DMS114 treated with DMSO at 0.1 percent for 48 hours (cell line): ENCODE measurements at regions not wholly inside any gene's neighbourhood (a gene's known extent, or its start where the extent isn't known, plus 50 kb on each side); places are given as distances from the start of the nearest gene placed in this dataset.
"Not testable (repeated sequence)": the region's sequence is repeated elsewhere in the genome, so short reads cannot be mapped to it uniquely, and the experiment has no call there.

Experiments
- DNase-seq: peaks from one replicate; lab custom pipeline; 2025; ENCODE audit not compliant: unreplicated experiment; lab: John Stamatoyannopoulos, UW

DNA sequence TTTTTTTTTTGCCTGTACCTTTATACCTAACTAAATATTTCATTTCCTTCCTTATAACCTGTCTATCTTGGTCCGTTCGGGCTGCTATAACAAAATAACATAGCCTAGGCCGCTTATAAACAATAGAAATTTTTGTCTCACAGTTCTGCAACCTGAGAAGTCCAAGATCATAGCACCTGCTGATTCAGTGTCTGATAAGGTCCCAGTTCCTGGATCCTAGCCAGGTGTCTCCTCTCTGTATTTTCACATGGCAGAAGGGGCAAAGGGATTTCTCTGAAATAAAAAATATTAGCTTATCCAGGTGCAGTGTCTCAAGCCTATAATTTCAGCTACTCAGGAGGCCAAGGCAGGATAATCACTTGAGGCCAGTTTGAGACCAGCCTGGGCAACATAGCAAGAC lies 1046.6 kb upstream of the USP15 start:
- no peak for DNase-seq

DNA sequence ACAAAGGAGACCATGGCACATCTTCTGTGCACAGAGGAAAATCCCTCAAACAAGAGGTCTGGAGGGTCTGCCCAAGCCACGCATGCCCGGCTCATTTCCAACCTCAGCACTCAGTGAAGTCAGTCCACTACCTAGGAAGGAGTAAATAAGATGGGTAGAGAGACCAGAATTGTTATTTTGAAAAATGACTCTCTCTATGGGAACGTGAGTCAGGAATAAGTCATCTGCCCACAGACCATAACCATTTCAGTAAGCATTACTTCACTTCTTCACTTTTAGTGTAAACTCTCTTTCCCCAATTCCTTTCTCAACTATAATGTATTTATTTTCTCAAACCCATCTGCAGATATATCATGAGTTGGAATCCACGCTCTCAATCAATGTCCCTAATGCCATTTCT lies 1039.9 kb upstream of the USP15 start:
- DNase-seq: no peak

- DNase-seq: no peak
These were observed 1028.2 kb upstream of the USP15 start for GRCh38 chr12:61232040-61232439.

GRCh38 chr12:61250303-61250702 lies 1009.9 kb upstream of the USP15 start:
- DNase-seq: no peak

GRCh38 chr12:61251076-61251475 lies 1009.1 kb upstream of the USP15 start:
- no peak for DNase-seq

- DNase-seq: no peak
These were observed 1006.0 kb upstream of the USP15 start for GRCh38 chr12:61254225-61254624.

DNA sequence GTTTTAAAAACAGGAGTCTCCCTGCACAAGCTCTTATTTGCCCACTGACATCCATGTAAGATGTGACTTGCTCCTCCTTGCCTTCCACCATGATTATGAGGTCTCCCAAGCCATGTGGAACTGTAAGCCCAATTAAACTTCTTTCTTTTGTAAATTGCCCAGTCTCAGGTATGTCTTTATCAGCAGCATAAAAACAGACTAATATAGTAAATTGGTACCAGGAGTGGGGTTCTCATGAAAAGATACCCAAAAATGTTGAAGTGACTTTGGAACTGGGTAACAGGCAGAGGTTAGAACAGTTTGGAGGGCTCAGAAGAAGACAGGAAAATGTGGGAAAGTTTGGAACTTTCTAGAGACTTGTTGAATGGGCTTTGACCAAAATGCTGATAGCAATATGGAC lies 995.9 kb upstream of the USP15 start:
- not testable (repeated sequence) for DNase-seq

DNA sequence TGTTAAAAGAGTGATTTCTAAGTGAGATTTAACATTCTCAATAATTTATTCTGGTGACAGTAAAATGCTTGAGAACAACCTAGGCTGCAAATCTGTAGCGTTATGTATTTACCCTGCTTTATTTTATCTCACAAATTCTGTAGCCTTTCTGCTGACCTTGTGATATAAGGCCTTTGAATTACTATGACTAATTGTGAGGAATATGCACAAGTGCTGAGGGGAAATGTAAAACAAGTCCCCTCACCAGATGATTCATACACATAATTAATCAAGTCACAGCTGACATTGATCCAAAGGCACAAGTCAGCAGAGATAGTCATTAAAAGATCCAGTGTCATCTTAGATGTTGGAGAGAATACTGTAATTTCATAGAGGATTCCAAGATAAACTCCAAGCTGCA lies 992.7 kb upstream of the USP15 start:
- DNase-seq: no peak

- DNase-seq: no peak
These were observed 987.8 kb upstream of the USP15 start for GRCh38 chr12:61272441-61272840.

- DNase-seq: no peak
These were observed 977.2 kb upstream of the USP15 start for GRCh38 chr12:61282790-61283575.

DNA sequence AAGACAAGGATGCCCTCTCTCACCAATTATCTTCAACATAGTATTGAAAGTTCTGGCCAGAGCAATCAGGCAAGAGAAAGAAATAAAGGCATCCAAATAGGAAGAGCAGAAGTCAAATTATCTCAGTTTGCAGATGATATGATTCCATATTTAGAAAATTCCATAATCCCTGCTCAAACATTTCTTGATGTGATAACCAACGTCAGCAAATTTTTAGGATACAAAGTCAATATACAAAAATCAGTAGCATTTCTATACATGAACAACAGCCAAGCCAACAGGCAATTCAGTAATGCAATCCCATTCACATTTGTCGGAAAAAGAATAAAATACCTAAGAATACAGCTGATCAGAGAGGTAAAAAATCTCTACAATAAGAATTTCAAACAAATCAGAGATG lies 969.7 kb upstream of the USP15 start:
- DNase-seq: no peak

DNA sequence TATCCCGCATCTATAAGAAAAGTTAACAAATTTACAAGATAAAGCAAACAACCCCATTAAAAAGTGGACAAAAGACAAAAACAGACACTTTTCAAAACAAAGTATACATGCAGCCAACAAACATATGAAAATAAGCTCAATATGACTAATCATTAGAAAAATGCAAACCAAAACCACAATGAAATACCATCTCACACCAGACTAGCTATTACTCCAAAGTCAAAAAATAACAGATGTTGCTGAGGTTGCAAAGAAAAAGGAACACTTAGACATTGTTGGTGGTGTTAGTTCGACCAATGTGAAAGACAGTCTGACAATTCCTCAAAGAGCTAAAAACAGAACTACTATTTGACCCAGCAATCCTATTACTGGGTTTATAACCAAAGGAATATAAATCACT lies 968.6 kb upstream of the USP15 start:
- DNase-seq: no peak

- DNase-seq: not testable (repeated sequence)
These were observed 966.2 kb upstream of the USP15 start for GRCh38 chr12:61294011-61294410.

DNA sequence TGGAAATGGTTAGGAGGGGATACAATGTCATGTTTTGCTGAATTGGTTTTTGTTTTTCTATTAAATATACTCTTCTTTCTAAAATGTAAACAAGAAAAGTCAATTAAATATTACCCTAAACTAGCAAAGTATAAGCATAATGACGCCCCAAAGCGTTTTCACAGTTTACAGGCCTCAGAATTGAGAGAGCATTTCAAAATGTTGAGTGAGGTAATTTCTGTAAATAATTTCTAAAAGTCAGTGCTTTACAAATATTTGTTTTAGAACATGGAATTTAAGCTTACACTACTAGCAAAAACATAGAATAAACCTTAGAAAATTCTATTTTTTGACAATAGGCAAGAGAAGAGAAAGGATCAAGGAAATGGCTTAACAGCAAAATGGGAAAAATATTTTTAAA lies 958.4 kb upstream of the USP15 start:
- DNase-seq: no peak

DNA sequence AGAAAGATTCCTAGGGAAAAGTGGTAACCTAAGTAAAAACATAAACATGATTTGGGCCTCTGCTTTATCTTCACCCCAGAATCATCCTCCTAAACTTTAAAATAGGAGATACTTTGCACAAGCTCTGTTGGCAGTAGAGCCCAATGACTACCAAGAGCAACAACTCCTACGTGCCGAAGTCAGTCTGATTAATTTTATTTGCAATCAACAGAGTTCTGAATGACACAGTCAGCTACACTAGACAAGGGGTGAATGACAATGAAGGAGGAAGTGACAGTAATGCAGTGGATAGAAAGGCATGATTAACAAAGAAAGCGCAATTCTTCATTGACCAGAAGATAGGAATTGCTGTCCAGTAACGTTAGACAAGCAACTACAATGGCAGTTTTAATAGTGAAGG lies 957.9 kb upstream of the USP15 start:
- DNase-seq: no peak

DNA sequence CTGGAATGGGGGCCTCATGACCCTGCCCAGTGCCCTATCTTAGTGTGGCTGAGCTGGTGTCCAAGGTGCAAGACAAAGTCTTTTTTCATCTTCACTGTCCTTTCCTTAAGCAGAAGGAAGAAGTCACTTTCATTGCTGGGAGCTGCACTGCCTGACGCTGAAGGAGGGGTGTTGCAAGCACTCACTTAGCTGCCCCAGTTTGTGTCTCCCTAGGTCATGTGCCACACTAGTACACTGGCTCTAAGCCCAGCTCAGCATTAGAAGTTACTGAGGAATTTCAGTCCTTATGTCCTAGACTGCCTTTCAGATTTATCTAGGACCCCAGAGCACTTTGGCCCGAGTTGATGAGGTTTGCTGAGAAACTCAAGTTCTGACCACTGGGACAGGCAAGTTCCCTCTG lies 952.0 kb upstream of the USP15 start:
- no peak for DNase-seq

DNA sequence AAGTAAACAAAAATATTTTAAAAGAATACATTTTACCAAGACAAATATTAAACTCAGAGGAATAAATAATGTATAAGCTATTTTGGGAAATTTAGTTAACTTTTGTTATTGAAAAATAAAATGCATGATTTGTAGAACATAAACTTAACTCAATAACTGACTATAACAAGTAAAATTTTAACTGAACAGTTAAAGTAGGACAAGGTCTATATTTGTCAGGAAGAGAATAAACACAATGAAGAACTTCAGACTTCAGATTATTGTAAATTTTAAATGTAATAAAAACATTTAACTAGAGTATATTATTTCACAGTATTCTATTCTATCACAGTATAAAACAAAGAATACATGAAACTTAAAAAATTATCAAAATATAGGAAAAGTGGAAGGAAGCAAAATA lies 948.8 kb upstream of the USP15 start:
- no peak for DNase-seq

GRCh38 chr12:61348871-61349270 lies 911.3 kb upstream of the USP15 start:
- DNase-seq: no peak

DNA sequence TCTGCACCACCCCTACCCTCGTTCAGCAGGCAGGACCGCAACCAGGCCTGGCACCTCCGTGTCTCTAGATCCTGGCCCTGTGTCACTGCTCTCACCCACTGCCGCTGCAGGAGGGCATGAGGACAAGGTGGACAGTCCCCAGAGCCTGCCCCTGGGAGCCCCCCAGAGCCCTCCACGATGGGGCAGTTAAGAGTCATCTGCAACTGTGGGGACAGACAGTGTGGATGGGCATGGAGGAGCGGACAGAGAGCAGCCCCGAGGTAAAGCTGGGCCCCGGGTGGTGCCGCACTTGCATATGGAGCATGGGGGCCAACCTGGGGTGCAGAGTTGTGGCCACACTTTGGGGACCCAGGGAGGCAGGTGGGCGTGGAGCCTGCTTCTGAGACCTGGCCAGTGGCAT lies 905.1 kb upstream of the USP15 start:
- no peak for DNase-seq

DNA sequence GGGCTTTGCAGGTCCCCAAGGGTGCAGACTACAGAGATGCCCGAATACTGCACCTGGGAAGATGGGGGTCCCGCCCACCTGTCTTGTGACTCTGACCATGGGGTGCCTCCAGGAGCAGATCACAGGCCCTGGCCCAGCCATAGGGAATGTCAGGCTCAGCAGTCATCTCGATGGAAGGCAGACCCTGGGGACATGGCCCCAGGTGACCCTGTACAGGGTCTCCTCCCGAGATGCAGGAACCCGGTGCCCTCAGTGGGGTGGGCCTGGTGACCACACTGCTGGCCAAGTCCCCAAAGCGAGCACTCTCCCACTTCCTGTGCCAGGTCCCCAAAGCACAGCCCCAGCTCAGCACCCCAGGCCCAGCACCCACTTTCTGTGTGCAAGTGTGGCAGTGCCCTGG lies 903.7 kb upstream of the USP15 start:
- DNase-seq: no peak

DNA sequence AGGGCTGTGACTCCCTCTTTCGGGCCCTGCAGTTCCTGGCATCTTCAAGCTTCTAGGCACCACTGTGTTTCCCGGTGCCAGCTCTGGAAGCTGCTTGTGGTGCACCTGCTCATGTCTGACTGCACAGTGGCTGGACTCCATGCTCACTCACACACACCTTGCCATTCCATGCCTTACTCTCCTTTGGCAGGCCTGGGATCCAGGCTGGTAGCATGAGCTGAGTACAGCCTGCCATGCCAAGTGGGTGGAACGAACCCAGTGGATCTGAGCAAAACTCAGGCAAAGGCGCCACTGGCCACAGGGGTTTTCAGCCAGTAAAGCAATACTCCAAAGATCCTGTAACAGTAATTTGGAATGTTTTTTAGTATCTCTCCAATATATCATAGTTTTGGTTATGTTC lies 902.7 kb upstream of the USP15 start:
- no peak for DNase-seq

DNA sequence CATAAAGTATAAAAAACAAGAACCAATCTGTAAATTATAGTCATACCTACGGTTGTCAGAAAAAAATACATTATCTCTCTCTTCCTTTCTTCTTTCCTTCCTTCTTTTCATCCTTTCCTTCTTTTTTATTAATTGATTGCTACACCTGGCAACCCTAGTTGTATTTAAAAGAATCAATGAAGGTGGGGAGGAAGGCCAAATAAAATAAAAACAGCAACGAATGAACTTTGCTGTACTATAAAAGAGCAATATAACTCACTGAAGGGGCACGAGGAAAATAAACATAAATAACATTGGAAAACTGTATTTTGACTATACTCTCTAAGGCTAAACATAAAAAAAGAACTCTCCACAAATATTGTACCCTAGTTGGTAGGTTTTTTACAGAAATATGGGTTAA lies 898.2 kb upstream of the USP15 start:
- DNase-seq: no peak

DNA sequence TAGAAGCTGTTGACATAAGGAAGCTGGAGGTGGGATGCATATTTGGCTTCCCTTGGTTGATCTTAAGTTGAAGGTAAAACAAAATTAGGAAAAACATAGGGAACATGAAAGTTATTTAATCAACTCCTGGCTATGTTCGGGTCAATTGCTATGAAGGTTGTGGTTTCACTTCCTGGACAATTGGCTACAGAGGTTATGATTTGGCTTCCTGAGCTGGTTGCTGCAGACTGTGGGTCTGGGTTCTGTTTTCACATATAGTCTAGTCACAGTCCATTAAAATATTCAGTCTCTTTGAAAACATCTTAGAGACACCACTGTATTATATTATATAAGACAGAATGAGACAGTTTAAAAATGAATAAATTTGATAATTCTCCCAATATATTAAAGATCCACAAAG lies 895.2 kb upstream of the USP15 start:
- no peak for DNase-seq
